ENCODE measurements at regions not wholly inside any gene's neighbourhood (a gene's known extent, or its start where the extent isn't known, plus 50 kb on each side); places are given as distances from the start of the nearest gene placed in this dataset.
"Not testable (repeated sequence)": the region's sequence is repeated elsewhere in the genome, so short reads cannot be mapped to it uniquely, and the experiment has no call there.

DNA sequence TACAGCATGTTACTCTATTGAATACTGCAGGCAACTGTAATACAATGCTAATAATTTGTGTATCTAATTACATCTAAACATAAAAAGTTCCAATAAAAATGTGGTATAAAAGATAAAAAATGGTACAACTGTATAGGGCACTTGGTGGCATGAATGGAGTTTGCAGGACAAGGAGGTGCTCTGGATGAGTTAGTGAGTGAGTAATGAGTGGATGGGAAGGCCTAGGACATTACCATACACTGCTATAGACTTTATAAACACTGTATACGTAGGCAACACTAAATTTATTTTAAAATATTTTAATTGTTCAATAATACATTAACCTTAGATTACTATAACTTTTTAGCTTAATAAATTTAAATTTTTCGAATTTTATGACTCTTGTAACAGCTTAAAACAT, 579.6 kb upstream of the MAN1A1 start:
- Histone ChIP-seq H3K4me3 (ENCODE audit: low read depth, low read length) (no peak overlapping the region), H3K36me3 (no peaks in the 10 kb centered on the region), H3K9me3 (ENCODE audit: severe bottlenecking) (peaks cover 5% of the 10 kb centered on the region), H3K27me3 (ENCODE audit: insufficient read depth, low read depth, severe bottlenecking) (no peaks in the 10 kb centered on the region), H3K27ac (no peak overlapping the region)
- no peak for DNase-seq
- TF ChIP-seq, protein P1, sequence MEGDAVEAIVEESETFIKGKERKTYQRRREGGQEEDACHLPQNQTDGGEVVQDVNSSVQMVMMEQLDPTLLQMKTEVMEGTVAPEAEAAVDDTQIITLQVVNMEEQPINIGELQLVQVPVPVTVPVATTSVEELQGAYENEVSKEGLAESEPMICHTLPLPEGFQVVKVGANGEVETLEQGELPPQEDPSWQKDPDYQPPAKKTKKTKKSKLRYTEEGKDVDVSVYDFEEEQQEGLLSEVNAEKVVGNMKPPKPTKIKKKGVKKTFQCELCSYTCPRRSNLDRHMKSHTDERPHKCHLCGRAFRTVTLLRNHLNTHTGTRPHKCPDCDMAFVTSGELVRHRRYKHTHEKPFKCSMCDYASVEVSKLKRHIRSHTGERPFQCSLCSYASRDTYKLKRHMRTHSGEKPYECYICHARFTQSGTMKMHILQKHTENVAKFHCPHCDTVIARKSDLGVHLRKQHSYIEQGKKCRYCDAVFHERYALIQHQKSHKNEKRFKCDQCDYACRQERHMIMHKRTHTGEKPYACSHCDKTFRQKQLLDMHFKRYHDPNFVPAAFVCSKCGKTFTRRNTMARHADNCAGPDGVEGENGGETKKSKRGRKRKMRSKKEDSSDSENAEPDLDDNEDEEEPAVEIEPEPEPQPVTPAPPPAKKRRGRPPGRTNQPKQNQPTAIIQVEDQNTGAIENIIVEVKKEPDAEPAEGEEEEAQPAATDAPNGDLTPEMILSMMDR (IDR thresholded peaks at IDR 0.05; ENCODE audit: low read depth, low read length), result no peak

GRCh38 chr6:119924888-119925287, 575.3 kb upstream of the MAN1A1 start:
- not testable (repeated sequence) for DNase-seq; H3K4me3 ChIP-seq (ENCODE audit: low read depth, low read length); H3K27me3 ChIP-seq (ENCODE audit: insufficient read depth, low read depth, severe bottlenecking); H3K36me3 ChIP-seq; H3K27ac ChIP-seq
- peaks cover 17% of the 10 kb centered on the region for H3K9me3 ChIP-seq (ENCODE audit: severe bottlenecking)

- H3K9me3 ChIP-seq (ENCODE audit: severe bottlenecking), result peaks cover 17% of the 10 kb centered on the region
- TF ChIP-seq, protein P1 (IDR thresholded peaks at IDR 0.05; ENCODE audit: low read depth, low read length), result no peak
- no peak overlapping the region for H3K27ac ChIP-seq
- no peak overlapping the region for H3K4me3 ChIP-seq (ENCODE audit: low read depth, low read length)
- DNase-seq, result no peak
- no peaks in the 10 kb centered on the region for H3K27me3 ChIP-seq (ENCODE audit: insufficient read depth, low read depth, severe bottlenecking)
- H3K36me3 ChIP-seq, result no peaks in the 10 kb centered on the region
Observed at GRCh38 chr6:119922814-119923213, 573.3 kb upstream of the MAN1A1 start.

- TF ChIP-seq, protein P1 (IDR thresholded peaks at IDR 0.05; ENCODE audit: low read depth, low read length), result no peak
- Histone ChIP-seq H3K4me3 (ENCODE audit: low read depth, low read length) (no peak overlapping the region), H3K9me3 (ENCODE audit: severe bottlenecking) (peaks cover 17% of the 10 kb centered on the region), H3K27me3 (ENCODE audit: insufficient read depth, low read depth, severe bottlenecking) (no peaks in the 10 kb centered on the region), H3K36me3 (no peaks in the 10 kb centered on the region), H3K27ac (no peak overlapping the region)
- no peak for DNase-seq
Observed at GRCh38 chr6:119921491-119922010, 572.0 kb upstream of the MAN1A1 start.

DNA sequence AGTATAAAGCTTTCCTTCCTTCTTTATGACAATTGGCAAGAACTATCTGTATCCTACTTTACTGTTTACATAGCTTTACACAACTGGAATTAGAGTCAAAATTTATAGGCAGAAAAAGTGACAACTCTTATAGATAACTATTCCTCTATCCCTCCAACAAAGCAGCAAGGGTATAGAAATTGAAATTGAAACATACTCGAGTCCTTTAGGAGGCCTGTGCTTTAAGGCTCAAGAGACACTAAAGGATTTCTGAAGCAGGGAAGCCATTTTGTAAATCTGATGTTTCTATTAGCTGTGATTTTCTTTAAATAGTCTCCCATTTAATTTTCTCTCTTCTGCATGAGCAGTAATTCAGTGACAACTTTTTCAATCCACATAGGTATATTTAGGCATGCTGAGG, 567.6 kb upstream of the MAN1A1 start:
- no peak for DNase-seq

GRCh38 chr6:119915971-119916370, 566.4 kb upstream of the MAN1A1 start:
- no peaks in the 10 kb centered on the region for H3K27me3 ChIP-seq (ENCODE audit: insufficient read depth, low read depth, severe bottlenecking)
- H3K4me3 ChIP-seq (ENCODE audit: low read depth, low read length), result no peak overlapping the region
- H3K9me3 ChIP-seq (ENCODE audit: severe bottlenecking), result no peaks in the 10 kb centered on the region
- TF ChIP-seq, protein P1 (IDR thresholded peaks at IDR 0.05; ENCODE audit: low read depth, low read length), result no peak
- H3K36me3 ChIP-seq, result no peaks in the 10 kb centered on the region
- DNase-seq, result no peak
- H3K27ac ChIP-seq, result no peak overlapping the region

More for the DNA sequence above, 567.6 kb upstream of the MAN1A1 start:
- TF ChIP-seq, protein P1 (IDR thresholded peaks at IDR 0.05; ENCODE audit: low read depth, low read length), result no peak
- Histone ChIP-seq H3K36me3 (no peaks in the 10 kb centered on the region), H3K27ac (no peak overlapping the region), H3K27me3 (ENCODE audit: insufficient read depth, low read depth, severe bottlenecking) (no peaks in the 10 kb centered on the region), H3K9me3 (ENCODE audit: severe bottlenecking) (peaks cover 5% of the 10 kb centered on the region), H3K4me3 (ENCODE audit: low read depth, low read length) (no peak overlapping the region)
